Omental fat pad (tissue), 3 donors: ENCODE measurements at regions not wholly inside any gene's neighbourhood (a gene's known extent, or its start where the extent isn't known, plus 50 kb on each side); places are given as distances from the start of the nearest gene placed in this dataset. TPM values are rescaled to one million over a fixed set of nuclear protein-coding genes. Genes with fewer than 3 reads are reported as not detected.
"Not testable (repeated sequence)": the region's sequence is repeated elsewhere in the genome, so short reads cannot be mapped to it uniquely, and the experiment has no call there.

Source experiments
- ATAC-seq: fragments of 150-250 bp; one replicate; pipeline ENCODE4 v1.9.1; 2016; ENCODE audit warnings: mild to moderate bottlenecking, moderate library complexity; ENCODE audit not compliant: low FRiP score
- DNase-seq: peaks from one replicate; pipeline ENCODE4 v3.0.0-alpha.2; 2019; ENCODE audit warnings: low spot score
- CTCF ChIP-seq, 3 donors: fragments of 450-650 bp; IDR thresholded peaks; one replicate each; pipeline ENCODE4 v1.5.1; 2016 to 2017; ENCODE audit warnings: antibody characterized with exemption in 3 of 3, mild to moderate bottlenecking in 3 of 3, moderate library complexity in 2 of 3
- small RNA-seq: library from RNA; depleted of rRNA; stranded (forward); fragments of <200 nt; gene quantifications from one replicate; pipeline ENCODE3, GENCODE V24; 2016

- DNase-seq (no peak), ATAC-seq (no peak)
- no peak for TF ChIP-seq CTCF (IDR thresholded peaks at IDR 0.05)
Observed at GRCh38 chr7:65809259-65809981, 63.5 kb upstream of the VKORC1L1 start.

- DNase-seq, result no peak
- no peak for ATAC-seq
- TF ChIP-seq CTCF (IDR thresholded peaks at IDR 0.05), result no peak
Observed at GRCh38 chr7:65809982-65810288, 62.9 kb upstream of the VKORC1L1 start.

- DNase-seq, result no peak
- ATAC-seq, result no peak
- TF ChIP-seq CTCF (IDR thresholded peaks at IDR 0.05), result no peak
Observed at GRCh38 chr7:65812281-65812680, 60.6 kb upstream of the VKORC1L1 start.

GRCh38 chr7:65814556-65815167 lies 58.2 kb upstream of the VKORC1L1 start:
- ATAC-seq, DNase-seq: not testable (repeated sequence)

- no peak for TF ChIP-seq CTCF (IDR thresholded peaks at IDR 0.05)
- ATAC-seq (no peak), DNase-seq (no peak)
Observed at GRCh38 chr7:65820287-65820950, 52.5 kb upstream of the VKORC1L1 start.

Small RNA genes in the stretch of these regions (small RNA-seq; reads per million reads assigned to genes)
- not detected for gene AC114501.1
- not detected for gene RNU6-912P
- not detected for gene SNORA15B-2
- not detected for gene SNORA22
